Cardiac septum (tissue), 1 donor: ENCODE measurements at regions not wholly inside any gene's neighbourhood (a gene's known extent, or its start where the extent isn't known, plus 50 kb on each side); places are given as distances from the start of the nearest gene placed in this dataset.
"Not testable (repeated sequence)": the region's sequence is repeated elsewhere in the genome, so short reads cannot be mapped to it uniquely, and the experiment has no call there.

Source experiments
- DNase-seq: peaks from one replicate; pipeline ENCODE4 v3.0.0-alpha.2; 2020; ENCODE audit warnings: low spot score
- intact Hi-C: fragments of 100-400 bp; cut with DNase I; formaldehyde crosslinking; loops from one replicate; pipeline ENCODE4 v1.14.0; 2022
- donor health status: DM: no; HTN: no; CAD: no.

GRCh38 chr2:5125017-5125730, 567.0 kb upstream of the SOX11 start:
- intact Hi-C loops = no loop called here

DNA sequence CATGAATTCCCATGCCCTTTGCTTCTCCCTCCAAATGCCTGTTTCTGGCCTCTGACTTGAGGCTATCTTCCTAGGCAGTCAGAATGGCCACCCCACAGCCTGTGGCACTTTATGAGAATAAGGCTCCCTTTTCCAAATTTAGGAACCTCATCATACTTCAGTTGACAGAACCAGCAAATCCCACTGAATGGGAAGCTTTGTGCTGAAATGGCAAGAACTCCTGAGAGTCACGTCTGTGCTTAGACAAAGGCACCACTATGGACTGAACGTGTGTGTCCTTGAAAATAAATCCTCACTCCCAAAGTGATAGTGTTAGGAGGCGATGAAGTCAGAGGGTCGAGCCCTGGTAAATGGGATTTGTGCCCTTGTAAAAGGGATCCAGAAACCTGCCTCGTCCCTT, 559.9 kb upstream of the SOX11 start:
- intact Hi-C loops = no loop called here
- DNase-seq = no peak

More at GRCh38 chr2:5125017-5125730, 567.0 kb upstream of the SOX11 start:
- no peak for DNase-seq

GRCh38 chr2:5140347-5140746, 551.8 kb upstream of the SOX11 start:
- no peak for DNase-seq
- intact Hi-C loops = no loop called here

GRCh38 chr2:5144159-5144558, 548.0 kb upstream of the SOX11 start:
- no peak for DNase-seq
- intact Hi-C loops = no loop called here

DNA sequence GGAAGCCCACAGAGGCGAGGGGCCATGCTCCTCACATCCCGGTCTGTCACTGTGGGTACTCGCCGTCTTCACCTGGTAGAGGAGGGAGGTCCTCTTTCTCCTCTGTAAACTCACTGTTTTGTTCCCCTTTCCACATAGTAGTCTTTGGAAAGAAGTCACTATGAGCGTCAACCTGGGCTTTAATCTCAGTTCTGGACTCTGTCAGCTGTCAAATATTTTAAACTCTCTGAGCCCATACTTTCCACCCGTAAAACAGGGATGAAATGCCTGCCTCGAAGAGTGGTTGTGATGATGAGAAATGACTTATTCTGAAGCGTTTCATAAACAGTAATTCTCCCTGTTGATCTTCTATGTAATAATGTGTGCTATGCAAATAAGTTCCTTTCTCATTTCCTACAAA, 547.1 kb upstream of the SOX11 start:
- intact Hi-C loops = no loop called here
- DNase-seq = no peak

DNA sequence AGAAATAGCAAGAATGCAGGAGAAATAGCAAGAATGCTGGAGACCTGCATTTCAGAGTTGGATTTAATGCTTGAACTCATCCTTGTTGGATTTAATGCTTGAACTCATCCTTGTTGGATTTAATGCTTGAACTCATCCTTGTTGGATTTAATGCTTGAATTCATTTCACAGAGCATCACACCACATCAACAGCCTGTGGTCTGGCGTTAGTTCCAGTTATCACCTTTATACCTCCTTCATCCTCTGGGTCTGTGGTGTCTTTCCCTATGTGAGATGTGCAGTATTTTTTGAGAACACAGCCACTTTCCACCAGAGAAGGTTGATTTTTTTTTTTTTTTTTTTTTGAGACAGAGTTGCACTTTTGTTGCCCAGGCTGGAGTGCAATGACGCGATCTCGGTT, 546.4 kb upstream of the SOX11 start:
- no peak for DNase-seq
- intact Hi-C loops = no loop called here

GRCh38 chr2:5148392-5149085, 543.6 kb upstream of the SOX11 start:
- no peak for DNase-seq
- intact Hi-C loops = no loop called here

DNA sequence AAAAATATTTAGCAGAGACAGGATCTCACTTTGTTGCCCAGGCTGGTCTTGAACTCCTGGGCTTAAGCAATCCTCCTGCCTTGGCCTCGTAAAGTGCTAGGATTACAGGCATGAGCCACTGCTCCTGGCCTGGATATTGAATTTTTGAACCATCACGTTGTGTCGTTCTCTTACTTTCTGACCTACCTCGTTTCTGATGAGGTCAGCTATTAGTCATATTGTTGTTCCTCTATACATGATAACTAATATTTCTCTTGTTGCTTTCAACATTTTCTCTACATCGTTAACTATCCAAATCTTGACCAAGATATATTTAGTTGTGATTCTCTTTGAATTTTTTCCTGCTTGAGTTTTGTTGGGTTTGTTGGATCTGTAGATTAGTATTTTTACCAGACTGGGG, 541.3 kb upstream of the SOX11 start:
- intact Hi-C loops = no loop called here
- DNase-seq = no peak

GRCh38 chr2:5164776-5165525, 527.2 kb upstream of the SOX11 start:
- no peak for DNase-seq
- intact Hi-C loops = no loop called here

DNA sequence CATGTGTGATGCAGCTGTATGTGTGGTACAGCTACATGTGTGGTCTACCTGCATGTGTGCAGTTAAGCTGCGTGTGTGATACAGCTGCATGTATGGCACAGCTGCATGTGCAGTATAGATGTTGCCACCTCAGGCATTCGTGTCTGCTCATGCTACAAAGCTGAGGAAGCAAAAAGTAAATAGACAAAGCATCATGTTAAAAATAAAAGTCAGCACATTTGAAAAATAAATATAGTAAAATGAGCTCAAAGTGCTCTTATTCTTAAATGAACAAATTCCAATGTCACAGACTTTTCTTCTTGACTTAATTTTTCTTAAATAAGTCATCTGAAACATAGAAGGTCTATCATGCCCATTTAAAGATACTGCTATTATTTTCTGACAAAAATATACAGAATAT, 519.3 kb upstream of the SOX11 start:
- no peak for DNase-seq
- intact Hi-C loops = no loop called here

DNA sequence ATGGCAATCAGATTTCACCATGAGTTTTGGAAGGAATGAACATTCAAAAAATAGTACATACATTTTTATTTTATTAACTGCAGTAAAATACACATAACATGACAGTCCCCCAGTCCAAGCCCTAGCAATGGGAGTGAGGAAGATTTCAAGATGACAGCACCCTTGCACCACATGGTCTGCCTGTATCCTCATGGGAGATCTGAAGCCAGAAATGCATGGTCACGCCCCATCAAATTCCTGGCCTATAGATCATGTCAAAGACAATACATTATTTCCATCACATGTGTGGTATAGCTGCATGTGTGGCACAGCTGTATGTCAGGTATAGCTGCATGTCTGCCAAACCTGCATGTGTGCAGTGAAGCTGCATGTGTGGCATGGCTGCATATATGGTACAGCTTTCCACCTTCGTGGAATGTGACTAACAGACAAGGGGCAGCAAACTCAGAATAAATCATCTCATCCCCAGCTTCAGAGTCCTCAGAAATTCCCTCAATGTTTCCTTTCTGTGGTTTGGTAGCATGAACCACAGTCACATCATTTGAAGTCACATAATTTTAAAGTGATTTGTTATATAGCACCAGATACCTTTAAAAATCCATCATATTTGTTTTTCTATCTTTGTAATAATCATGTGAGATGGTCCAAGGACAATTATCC, 518.2 kb upstream of the SOX11 start:
- DNase-seq = no peak
- intact Hi-C loops = no loop called here

DNA sequence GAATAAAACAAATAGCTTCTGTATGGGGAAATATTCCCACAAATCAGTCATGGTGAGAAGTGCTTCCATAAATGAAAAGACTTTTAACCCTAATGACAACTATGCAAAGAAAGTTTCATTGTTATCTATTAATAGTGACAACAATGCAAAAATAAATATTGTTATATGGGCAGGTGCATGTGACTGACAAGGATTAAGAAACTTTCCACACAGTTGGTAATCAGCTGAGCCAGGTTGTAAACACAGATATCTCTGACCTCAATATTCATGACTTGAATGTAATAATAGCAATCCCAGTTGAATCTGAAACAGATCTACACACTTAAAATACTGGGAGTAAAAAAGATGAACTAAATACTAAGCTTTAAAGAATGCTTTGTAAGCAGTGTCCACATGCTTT, 517.0 kb upstream of the SOX11 start:
- intact Hi-C loops = no loop called here
- DNase-seq = no peak

- DNase-seq = no peak
- intact Hi-C loops = no loop called here
These were observed 515.4 kb upstream of the SOX11 start for GRCh38 chr2:5176764-5177163.

- DNase-seq = no peak
- intact Hi-C loops = no loop called here
These were observed 509.2 kb upstream of the SOX11 start for GRCh38 chr2:5183031-5183430.

DNA sequence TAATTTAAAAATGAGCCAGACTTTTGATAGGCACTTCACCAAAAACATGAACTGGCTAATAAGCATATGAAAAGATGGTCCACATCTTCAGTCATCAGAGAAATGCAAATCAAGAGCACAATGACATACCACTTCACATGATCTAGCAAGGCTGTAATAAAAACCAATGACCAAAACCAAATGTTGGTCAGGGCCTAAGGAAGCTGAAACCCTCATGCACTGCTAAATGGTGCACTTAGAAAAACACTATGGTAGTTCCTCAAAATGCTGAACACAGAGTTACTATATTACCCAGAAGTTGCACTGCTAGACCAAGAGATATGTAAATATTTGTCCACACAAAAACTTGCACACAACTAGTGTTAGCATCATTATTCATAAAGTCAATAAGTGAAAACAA, 504.9 kb upstream of the SOX11 start:
- intact Hi-C loops = no loop called here
- DNase-seq = no peak

- no peak for DNase-seq
- intact Hi-C loops = no loop called here
These were observed 503.5 kb upstream of the SOX11 start for GRCh38 chr2:5188636-5189035.

GRCh38 chr2:5190023-5190422, 502.2 kb upstream of the SOX11 start:
- no peak for DNase-seq
- intact Hi-C loops = no loop called here

DNA sequence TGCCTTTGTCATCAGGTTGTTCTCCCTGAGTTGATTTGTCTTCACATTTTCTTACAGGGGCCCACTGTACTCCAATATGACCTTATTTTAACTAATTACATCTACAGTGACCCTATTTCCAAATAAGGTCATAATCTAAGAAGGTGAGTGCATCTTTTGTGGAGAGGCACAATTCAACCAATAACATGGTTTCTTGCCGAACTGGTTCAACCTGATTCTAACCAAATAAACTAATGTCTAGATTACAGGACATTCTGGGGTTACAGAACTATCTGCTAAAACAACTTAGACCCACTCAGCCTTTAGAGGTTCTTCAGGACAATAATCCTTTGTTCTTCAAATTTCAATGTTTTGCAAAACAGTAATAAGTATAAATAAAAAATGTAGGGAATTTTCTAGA, 496.5 kb upstream of the SOX11 start:
- intact Hi-C loops = no loop called here
- DNase-seq = no peak

- intact Hi-C loops = no loop called here
- DNase-seq = no peak
These were observed 488.9 kb upstream of the SOX11 start for GRCh38 chr2:5203134-5203755.

DNA sequence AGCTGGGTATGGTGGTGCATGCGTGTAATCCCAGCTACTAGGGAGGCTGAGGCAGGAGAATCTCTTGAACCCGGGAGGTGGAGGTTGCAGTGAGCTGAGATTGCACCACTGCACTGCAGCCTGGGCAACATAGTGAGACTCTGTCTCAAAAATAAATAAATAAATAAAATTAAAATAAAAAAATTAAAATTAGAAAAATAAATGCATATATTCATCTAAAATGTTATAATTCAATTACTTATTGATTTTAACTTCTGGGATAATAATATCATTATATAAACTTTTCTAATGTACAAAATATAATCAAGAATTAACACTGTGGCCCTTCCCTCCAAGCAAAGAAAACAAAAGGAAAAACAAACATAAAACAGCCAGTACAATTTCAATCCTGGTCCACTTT, 485.4 kb upstream of the SOX11 start:
- intact Hi-C loops, DNase-seq: not testable (repeated sequence)
